Left hindlimb (tissue), 1 donor: ENCODE measurements at regions not wholly inside any gene's neighbourhood (a gene's known extent, or its start where the extent isn't known, plus 50 kb on each side); places are given as distances from the start of the nearest gene placed in this dataset.

Experiments
- DNase-seq: peaks from one replicate; pipeline ENCODE4 v3.0.0-alpha.2; 2018

- DNase-seq, result no peak
These were observed 226.4 kb upstream of the MYT1L start for GRCh38 chr2:2557475-2557874.

GRCh38 chr2:2550856-2551255 lies 219.8 kb upstream of the MYT1L start:
- DNase-seq, result no peak

DNA sequence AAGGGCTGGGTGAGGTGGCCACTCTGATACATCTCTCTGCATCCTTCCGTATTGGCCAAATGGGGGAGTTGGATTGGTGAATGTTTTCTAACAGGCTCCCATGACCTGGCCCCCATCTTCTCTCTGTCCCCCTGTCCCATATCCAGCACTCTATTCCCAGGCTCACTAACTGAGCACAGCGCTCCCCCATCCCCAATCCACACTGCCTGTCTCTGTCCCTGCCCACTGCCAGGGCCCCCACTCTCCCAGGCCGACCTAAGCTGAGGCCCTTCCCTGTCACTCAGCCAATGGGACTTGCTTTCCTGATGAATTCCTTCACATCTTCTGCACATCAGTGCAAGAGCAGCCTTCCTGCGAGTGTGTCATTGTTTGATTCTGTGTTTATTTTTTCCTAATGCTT lies 216.8 kb upstream of the MYT1L start:
- DNase-seq, result no peak

DNA sequence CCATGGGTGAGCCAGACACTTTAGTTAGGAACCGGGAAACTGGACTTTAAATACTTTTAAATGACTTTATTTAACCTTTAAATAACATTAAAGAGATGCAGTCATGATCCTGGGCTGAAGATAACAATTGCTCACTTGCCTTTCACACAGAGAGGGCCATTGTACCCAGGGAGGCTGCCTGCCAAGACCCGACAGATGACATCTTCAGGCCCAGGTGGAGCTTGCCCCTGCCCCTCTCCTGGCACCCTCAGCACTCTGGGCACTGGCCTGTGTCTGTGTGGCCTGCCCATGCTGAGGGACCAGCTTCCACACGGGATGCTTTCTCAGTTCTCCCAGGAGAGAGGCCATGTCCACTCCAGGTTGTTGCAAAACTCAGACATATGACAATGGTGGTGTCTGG lies 216.4 kb upstream of the MYT1L start:
- no peak for DNase-seq

GRCh38 chr2:2546046-2546445 lies 215.0 kb upstream of the MYT1L start:
- no peak for DNase-seq

- no peak for DNase-seq
These were observed 212.0 kb upstream of the MYT1L start for GRCh38 chr2:2542966-2543611.

- DNase-seq, result no peak
These were observed 211.2 kb upstream of the MYT1L start for GRCh38 chr2:2542316-2542715.

GRCh38 chr2:2540406-2540805 lies 209.3 kb upstream of the MYT1L start:
- DNase-seq, result no peak

- DNase-seq, result no peak
These were observed 205.5 kb upstream of the MYT1L start for GRCh38 chr2:2536416-2537056.

DNA sequence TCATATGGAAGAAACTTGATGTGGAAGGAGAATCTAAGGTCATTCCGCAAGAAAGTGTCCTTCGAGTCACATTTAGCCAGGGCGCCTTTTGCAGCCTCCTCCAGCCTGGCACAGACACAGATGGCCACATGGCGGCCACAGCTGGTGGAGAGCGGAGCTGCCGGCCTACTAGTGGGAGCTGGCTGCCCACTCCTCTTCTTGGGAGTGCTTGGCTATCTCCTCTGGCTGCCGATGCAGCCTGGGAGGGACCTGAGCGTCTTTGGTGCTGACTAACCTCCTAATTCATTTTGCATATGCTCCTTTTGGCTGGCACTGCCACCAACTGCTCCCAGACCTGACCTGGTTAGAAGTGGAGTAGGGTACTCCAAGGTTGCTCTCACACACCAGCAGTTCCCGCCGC lies 199.3 kb upstream of the MYT1L start:
- DNase-seq, result no peak

GRCh38 chr2:2528846-2529245 lies 197.8 kb upstream of the MYT1L start:
- no peak for DNase-seq

- DNase-seq, result no peak
These were observed 196.1 kb upstream of the MYT1L start for GRCh38 chr2:2527148-2527547.

DNA sequence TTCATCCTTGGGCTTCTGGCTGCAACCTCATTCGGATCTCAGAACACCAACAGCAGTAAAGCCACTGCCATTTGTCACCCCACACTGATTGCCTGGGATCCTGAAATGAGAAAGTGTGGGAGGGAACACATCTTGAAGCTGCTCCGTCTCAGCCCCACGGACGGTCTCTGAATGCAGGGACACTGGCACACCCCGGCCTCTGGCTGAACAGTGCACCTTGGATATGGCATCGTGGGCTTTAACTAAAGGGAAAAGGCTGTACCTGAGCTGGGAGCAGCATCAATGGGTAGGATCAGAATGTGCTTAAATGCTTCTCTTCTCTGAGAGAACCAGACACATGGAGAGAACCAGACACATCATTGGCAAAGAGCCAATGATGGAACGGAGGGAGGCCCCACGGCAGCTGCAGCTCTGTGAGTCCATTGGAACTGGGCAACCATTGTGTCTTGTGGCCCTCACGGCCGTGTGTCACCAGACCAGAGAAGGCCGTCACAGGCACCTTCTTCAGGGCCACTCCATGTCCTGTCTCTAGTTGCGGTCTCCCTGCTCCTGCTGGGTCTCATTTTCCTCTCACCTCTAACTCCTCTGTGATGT lies 193.4 kb upstream of the MYT1L start:
- no peak for DNase-seq

DNA sequence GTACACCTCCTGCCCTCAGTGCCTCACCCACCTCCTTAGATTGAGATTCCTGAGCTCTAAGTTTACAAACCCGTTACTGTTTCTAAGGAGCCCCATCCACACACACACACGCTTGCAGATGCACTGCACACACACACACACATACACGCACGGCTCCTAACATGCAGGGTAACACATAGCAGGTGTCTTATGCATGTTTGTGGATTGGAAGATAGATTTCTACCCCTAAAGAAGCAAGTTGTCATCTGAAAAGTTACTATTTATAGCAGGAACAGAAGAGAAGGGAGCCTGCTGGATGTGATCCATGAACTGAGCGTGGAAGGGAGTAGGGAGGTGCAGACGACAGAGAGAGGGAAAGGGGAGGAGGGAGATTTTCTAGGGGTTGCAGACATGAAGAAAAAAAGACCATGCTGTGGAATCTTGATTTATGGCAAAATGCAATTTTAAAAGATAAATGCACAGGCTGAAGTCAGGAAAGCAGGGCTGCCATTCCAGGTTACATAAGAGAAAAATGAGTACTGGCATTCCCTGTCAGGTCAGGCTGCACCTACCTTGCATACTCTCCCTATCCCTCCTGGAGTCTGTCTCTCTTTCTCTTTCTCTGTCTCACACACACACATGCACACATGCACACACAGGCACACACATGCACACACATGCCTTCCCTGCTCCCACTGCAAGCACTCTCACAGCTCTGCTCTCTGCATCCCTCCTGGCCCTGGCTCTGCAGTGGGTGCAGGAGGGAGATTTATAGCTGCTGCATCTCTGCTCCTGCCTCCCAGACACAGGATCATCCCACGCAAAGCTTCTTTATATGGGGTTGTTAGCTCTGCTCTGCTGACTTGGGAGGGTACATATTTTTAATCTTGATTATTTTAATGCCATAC lies 192.6 kb upstream of the MYT1L start:
- no peak for DNase-seq

DNA sequence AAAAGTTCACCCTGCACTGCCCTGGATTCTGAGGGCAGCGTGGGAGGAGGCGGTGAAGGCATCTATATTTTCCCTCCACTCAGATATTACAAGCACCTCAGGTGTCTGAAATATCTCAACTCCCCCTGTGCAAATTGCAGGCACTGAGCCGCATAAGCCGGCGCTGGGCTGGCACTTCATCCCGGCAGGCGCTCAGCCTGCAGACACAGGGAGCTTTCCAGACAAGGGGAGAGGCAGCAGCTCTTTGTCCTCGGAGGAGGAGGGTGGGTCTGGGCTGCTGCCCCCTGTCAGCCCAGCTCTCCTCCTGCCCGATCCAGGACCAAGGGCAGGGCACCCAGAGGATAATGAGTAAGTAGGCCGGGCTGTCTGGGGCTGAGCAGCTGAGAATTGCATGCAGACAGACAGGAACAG lies 189.3 kb upstream of the MYT1L start:
- DNase-seq, result no peak

- DNase-seq, result no peak
These were observed 188.3 kb upstream of the MYT1L start for GRCh38 chr2:2519381-2519780.

GRCh38 chr2:2517399-2517798 lies 186.3 kb upstream of the MYT1L start:
- no peak for DNase-seq

GRCh38 chr2:2516386-2516785 lies 185.3 kb upstream of the MYT1L start:
- no peak for DNase-seq

DNA sequence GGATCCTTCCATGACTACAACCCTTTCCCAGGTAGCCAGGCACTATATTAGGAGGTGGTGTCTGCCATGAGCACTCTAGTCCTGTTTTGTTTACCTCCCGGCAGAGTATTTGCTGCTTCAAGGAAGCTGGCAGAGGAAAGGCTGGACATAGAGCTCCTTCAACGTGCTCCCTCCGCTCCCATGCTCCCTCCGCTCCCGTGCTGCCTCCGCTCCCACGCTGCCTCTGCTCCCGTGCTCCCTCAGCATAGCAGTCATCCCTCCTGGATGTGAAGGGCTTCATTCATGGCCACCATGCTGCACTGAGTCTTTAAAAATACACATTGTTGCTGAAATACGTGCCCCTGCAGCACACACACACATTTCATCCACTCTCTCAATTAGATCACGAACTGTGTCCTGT lies 181.9 kb upstream of the MYT1L start:
- no peak for DNase-seq

DNA sequence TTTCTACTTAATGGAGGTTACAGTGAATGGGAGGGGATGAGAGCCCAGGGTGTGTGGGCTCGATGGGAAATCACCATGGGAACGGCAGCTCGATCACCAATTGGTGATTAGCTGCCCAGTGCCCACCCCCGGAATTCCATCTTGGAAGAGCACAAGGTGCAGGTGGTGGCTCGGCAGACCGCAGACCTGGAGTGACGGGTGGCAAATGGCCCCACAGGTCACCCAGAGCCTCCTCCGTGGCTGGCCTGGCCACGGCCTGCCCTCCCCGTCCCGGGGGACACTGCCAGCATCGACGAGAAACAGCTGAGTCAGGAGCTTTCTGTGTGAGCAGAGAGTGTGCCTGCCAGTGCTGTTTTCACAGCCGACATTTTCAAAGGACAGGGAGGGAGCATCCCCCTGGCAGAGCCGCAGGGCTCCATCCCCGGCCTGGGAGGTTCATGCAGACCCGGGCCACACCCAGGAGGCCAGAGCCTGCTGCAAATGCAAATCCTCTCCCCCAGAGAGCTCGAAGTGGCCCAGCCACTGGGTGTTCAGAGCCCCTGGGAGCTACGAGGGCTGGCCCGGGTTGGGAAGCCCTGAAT lies 176.4 kb upstream of the MYT1L start:
- no peak for DNase-seq

DNA sequence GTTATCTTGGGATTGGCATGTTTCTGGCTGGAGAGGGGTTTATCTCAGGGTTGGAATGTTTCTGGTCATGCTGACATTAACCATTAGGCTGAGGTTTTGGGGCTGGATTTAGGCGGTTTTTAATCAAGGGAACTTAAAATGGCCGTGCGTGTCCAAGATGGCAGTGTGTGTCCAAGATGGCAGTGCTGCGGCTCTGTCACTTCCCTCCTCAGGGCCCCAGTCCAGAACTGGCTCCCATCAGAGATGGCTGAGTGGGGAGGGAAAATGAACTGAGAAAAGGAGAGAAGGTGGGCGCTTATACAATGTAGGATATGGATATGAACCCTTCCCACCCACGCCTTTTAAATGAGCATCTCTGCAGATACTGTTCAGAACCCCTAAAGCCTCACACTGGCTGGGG lies 175.5 kb upstream of the MYT1L start:
- no peak for DNase-seq

GRCh38 chr2:2505604-2506003 lies 174.5 kb upstream of the MYT1L start:
- DNase-seq, result no peak

GRCh38 chr2:2503864-2504418 lies 172.9 kb upstream of the MYT1L start:
- no peak for DNase-seq
